ENCODE measurements at regions not wholly inside any gene's neighbourhood (a gene's known extent, or its start where the extent isn't known, plus 50 kb on each side); places are given as distances from the start of the nearest gene placed in this dataset.

- FAIRE-seq (no peak), DNase-seq (no peak)
- no peaks in the 10 kb centered on the region for H3K36me3 ChIP-seq (ENCODE audit: control insufficient read depth in 2 of 3, insufficient read depth in 3 of 3, low read length in 3 of 3)
- H3K27ac ChIP-seq (ENCODE audit: low read depth in 2 of 2, low read length in 2 of 2) = no peak overlapping the region
- no peaks in the 10 kb centered on the region for H3K27me3 ChIP-seq (ENCODE audit: control insufficient read depth, insufficient read depth, low read length)
- TF ChIP-seq CTCF (IDR thresholded peaks at IDR 0.05; ENCODE audit: borderline replicate concordance, extremely low read depth, insufficient read depth) = no peak
- H3K9ac ChIP-seq (ENCODE audit: low read length in 3 of 3) = no peak overlapping the region
- H3K4me1 ChIP-seq (ENCODE audit: control insufficient read depth in 2 of 3, insufficient read depth in 2 of 3, low read depth in 1 of 3, low read length in 3 of 3) = no peaks in the 10 kb centered on the region
- no peaks in the 10 kb centered on the region for H3K9me3 ChIP-seq (ENCODE audit: control insufficient read depth in 2 of 3, insufficient read depth in 1 of 3, low read length in 3 of 3)
- intact Hi-C loops (cut with DNase I) = no loop called here
- no peak overlapping the region for H3K4me3 ChIP-seq (ENCODE audit: low read length in 3 of 3)
Measured at GRCh38 chr7:113294750-113295149, 176.4 kb upstream of the SMIM30 start.

GRCh38 chr7:113292105-113292504 is 173.8 kb upstream of the SMIM30 start:
- no peaks in the 10 kb centered on the region for H3K36me3 ChIP-seq (ENCODE audit: control insufficient read depth in 2 of 3, insufficient read depth in 3 of 3, low read length in 3 of 3)
- TF ChIP-seq CTCF (IDR thresholded peaks at IDR 0.05; ENCODE audit: borderline replicate concordance, extremely low read depth, insufficient read depth) = no peak
- no peaks in the 10 kb centered on the region for H3K9me3 ChIP-seq (ENCODE audit: control insufficient read depth in 2 of 3, insufficient read depth in 1 of 3, low read length in 3 of 3)
- no peak overlapping the region for H3K4me3 ChIP-seq (ENCODE audit: low read length in 3 of 3)
- no peak overlapping the region for H3K9ac ChIP-seq (ENCODE audit: low read length in 3 of 3)
- intact Hi-C loops (cut with DNase I) = no loop called here
- FAIRE-seq (no peak), DNase-seq (peak in 1 of 5 donors; percentile 46)
- no peaks in the 10 kb centered on the region for H3K27me3 ChIP-seq (ENCODE audit: control insufficient read depth, insufficient read depth, low read length)
- no peaks in the 10 kb centered on the region for H3K4me1 ChIP-seq (ENCODE audit: control insufficient read depth in 2 of 3, insufficient read depth in 2 of 3, low read depth in 1 of 3, low read length in 3 of 3)
- H3K27ac ChIP-seq (ENCODE audit: low read depth in 2 of 2, low read length in 2 of 2) = no peak overlapping the region

GRCh38 chr7:113291058-113291457 is 172.7 kb upstream of the SMIM30 start:
- no peak overlapping the region for H3K27ac ChIP-seq (ENCODE audit: low read depth in 2 of 2, low read length in 2 of 2)
- H3K4me1 ChIP-seq (ENCODE audit: control insufficient read depth in 2 of 3, insufficient read depth in 2 of 3, low read depth in 1 of 3, low read length in 3 of 3) = no peaks in the 10 kb centered on the region
- FAIRE-seq (no peak), DNase-seq (peak in 1 of 5 donors; percentile 39)
- H3K27me3 ChIP-seq (ENCODE audit: control insufficient read depth, insufficient read depth, low read length) = no peaks in the 10 kb centered on the region
- H3K9me3 ChIP-seq (ENCODE audit: control insufficient read depth in 2 of 3, insufficient read depth in 1 of 3, low read length in 3 of 3) = no peaks in the 10 kb centered on the region
- H3K36me3 ChIP-seq (ENCODE audit: control insufficient read depth in 2 of 3, insufficient read depth in 3 of 3, low read length in 3 of 3) = no peaks in the 10 kb centered on the region
- TF ChIP-seq CTCF (IDR thresholded peaks at IDR 0.05; ENCODE audit: borderline replicate concordance, extremely low read depth, insufficient read depth) = no peak
- intact Hi-C loops (cut with DNase I) = no loop called here
- H3K9ac ChIP-seq (ENCODE audit: low read length in 3 of 3) = no peak overlapping the region
- H3K4me3 ChIP-seq (ENCODE audit: low read length in 3 of 3) = no peak overlapping the region

GRCh38 chr7:113289140-113289740 is 170.9 kb upstream of the SMIM30 start:
- Histone ChIP-seq H3K4me3 (ENCODE audit: low read length in 3 of 3) (no peak overlapping the region), H3K9me3 (ENCODE audit: control insufficient read depth in 2 of 3, insufficient read depth in 1 of 3, low read length in 3 of 3) (no peaks in the 10 kb centered on the region), H3K4me1 (ENCODE audit: control insufficient read depth in 2 of 3, insufficient read depth in 2 of 3, low read depth in 1 of 3, low read length in 3 of 3) (no peaks in the 10 kb centered on the region), H3K36me3 (ENCODE audit: control insufficient read depth in 2 of 3, insufficient read depth in 3 of 3, low read length in 3 of 3) (no peaks in the 10 kb centered on the region), H3K27me3 (ENCODE audit: control insufficient read depth, insufficient read depth, low read length) (no peaks in the 10 kb centered on the region), H3K9ac (ENCODE audit: low read length in 3 of 3) (no peak overlapping the region), H3K27ac (ENCODE audit: low read depth in 2 of 2, low read length in 2 of 2) (no peak overlapping the region)
- peak; percentile 3 for TF ChIP-seq CTCF (IDR thresholded peaks at IDR 0.05; ENCODE audit: borderline replicate concordance, extremely low read depth, insufficient read depth)
- FAIRE-seq (no peak), DNase-seq (peak in 2 of 5 donors; percentile 17 to 26)
- intact Hi-C loops (cut with DNase I) = loop anchor here (10.0 kb wide), 1 partner anchor 734 kb away; no protein-coding TSS in a partner anchor

Measured in kidney (tissue), 13 donors.